Fibroblast of lung (primary cell): ENCODE measurements at regions not wholly inside any gene's neighbourhood (a gene's known extent, or its start where the extent isn't known, plus 50 kb on each side); places are given as distances from the start of the nearest gene placed in this dataset.

ENCODE experiments used
- CTCF ChIP-seq, 2 donors: IDR thresholded peaks in 1 of 2; conservative IDR thresholded peaks in 1 of 2; 1 replicate in 1 of 2; 2 replicates in 1 of 2; pipeline ENCODE4 v1.5.1; 2011 to 2012; ENCODE audit warnings: low read length in 2 of 2, control low read depth in 1 of 2, inconsistent platforms in 1 of 2, low read depth in 1 of 2, mild to moderate bottlenecking in 1 of 2
- EZH2 ChIP-seq: IDR thresholded peaks from 2 replicates; pipeline ENCODE4 v1.5.1; 2012; ENCODE audit warnings: low read length, control low read depth, mild to moderate bottlenecking; ENCODE audit errors: missing control alignments

GRCh38 chr2:52882974-52883373 lies 884.6 kb upstream of the CHAC2 start:
- TF ChIP-seq CTCF (conservative IDR thresholded peaks at IDR 0.05 in 1 of 2, IDR thresholded peaks at IDR 0.05 in 1 of 2; ENCODE audit: low read depth in 1 of 2, low read length in 2 of 2): no peak
- TF ChIP-seq EZH2: no peak
